Activated CD4-positive, alpha-beta memory T cell treated with anti-CD3 and anti-CD28 coated beads for 36 hours (primary cell): ENCODE measurements at regions not wholly inside any gene's neighbourhood (a gene's known extent, or its start where the extent isn't known, plus 50 kb on each side); places are given as distances from the start of the nearest gene placed in this dataset.
"Not testable (repeated sequence)": the region's sequence is repeated elsewhere in the genome, so short reads cannot be mapped to it uniquely, and the experiment has no call there.

ENCODE experiments used
- CTCF ChIA-PET: fragments of 350-600 bp; sonication (Branson Sonifier 250); formaldehyde crosslinking; loops from one replicate; lab custom pipeline; 2021; ENCODE audit warnings: antibody characterized with exemption, inconsistent platforms; lab: Charles Lee
- POLR2A ChIA-PET: fragments of 350-600 bp; sonication (Branson Sonifier 250); formaldehyde crosslinking; loops from one replicate; lab custom pipeline; 2021; ENCODE audit warnings: antibody characterized with exemption; lab: Charles Lee
- DNase-seq: peaks from one replicate; pipeline ENCODE4 v3.0.0-alpha.2; 2020
- H3K27ac Mint-ChIP-seq: one replicate; pipeline ENCODE4 v1.8.0; 2021; ENCODE audit warnings: mixed read lengths
- H3K27me3 Mint-ChIP-seq: one replicate; pipeline ENCODE4 v1.8.0; 2021; ENCODE audit warnings: mixed read lengths
- H3K36me3 Mint-ChIP-seq: one replicate; pipeline ENCODE4 v1.8.0; 2021; ENCODE audit warnings: mixed read lengths
- H3K4me1 Mint-ChIP-seq: one replicate; pipeline ENCODE4 v1.8.0; 2021; ENCODE audit warnings: low read depth, mixed read lengths
- H3K4me3 Mint-ChIP-seq: one replicate; pipeline ENCODE4 v1.8.0; 2021; ENCODE audit warnings: mild to moderate bottlenecking, mixed read lengths
- H3K9me3 Mint-ChIP-seq: one replicate; pipeline ENCODE4 v1.8.0; 2021; ENCODE audit warnings: mixed read lengths
- intact Hi-C: fragments of 100-400 bp; cut with micrococcal nuclease; formaldehyde crosslinking; loops from one replicate; pipeline ENCODE4 v1.15.1; 2023

DNA sequence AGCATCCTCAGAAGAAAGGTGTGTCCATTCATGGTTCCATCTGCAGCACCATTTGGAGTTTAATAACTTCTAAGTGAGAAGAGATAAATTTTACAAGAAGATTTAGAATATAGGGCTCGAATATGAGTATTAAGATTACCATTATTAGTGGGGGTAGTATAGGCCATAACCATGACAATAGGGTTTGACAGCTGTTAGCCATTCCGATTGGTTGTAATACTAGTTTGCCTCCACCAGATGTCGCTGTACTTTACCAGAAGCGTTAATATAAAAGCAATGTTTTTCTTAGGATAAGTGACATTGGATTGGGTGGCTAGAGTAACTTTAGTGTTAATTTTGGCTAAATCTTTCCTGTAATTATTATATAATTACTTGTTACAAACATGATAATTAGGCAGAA lies 107.5 kb upstream of the SRD5A2 start:
- CTCF ChIA-PET: interaction anchor here (1.0 to 1.2 kb wide), 3 partner anchors 20 to 42 kb away, joined by 3 to 4 read pairs (median 3); no protein-coding TSS in a partner anchor
- H3K4me3 Mint-ChIP-seq: no peak overlapping the region
- intact Hi-C loops: loop anchor here (10.0 kb wide), 1 partner anchor 447 kb away; no protein-coding TSS in a partner anchor
- peaks cover 6% of the 10 kb centered on the region for H3K36me3 Mint-ChIP-seq
- H3K27me3 Mint-ChIP-seq: peaks cover 3% of the 10 kb centered on the region
- POLR2A ChIA-PET: no interaction called here
- no peaks in the 10 kb centered on the region for H3K4me1 Mint-ChIP-seq
- peaks cover 26% of the 10 kb centered on the region for H3K9me3 Mint-ChIP-seq
- no peak for DNase-seq
- no peak overlapping the region for H3K27ac Mint-ChIP-seq

DNA sequence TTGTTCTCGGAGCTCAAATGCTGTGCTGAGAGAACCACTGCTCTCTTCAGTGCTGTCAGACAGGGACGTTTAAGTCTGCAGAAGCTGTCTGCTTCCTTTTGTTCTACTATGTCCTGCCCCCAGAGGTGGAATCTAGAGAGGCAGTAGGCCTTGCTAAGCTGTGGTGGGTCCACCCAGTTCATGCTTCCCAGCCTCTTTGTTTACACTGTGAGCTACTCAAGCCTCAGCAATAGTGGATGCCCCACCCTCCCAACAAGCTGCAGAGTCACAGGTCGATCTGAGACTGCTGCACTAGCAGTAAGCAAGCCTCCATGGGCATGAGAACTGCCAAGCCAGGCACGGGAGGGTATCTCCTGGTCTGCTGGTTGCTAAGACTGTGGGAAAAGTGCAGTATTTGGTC lies 102.8 kb upstream of the SRD5A2 start:
- H3K27ac Mint-ChIP-seq, CTCF ChIA-PET, DNase-seq, H3K4me3 Mint-ChIP-seq, H3K36me3 Mint-ChIP-seq, H3K4me1 Mint-ChIP-seq, H3K27me3 Mint-ChIP-seq: not testable (repeated sequence)
- peaks cover 33% of the 10 kb centered on the region for H3K9me3 Mint-ChIP-seq
- intact Hi-C loops: loop anchor here (10.0 kb wide), 1 partner anchor 451 kb away; no protein-coding TSS in a partner anchor
- POLR2A ChIA-PET: interaction anchor here (0.6 kb wide), 1 partner anchor 635 kb away, joined by 3 read pairs; no protein-coding TSS in a partner anchor

GRCh38 chr2:31675485-31675901 lies 94.8 kb upstream of the SRD5A2 start:
- peaks cover 46% of the 10 kb centered on the region for H3K9me3 Mint-ChIP-seq
- H3K27me3 Mint-ChIP-seq: peaks cover 2% of the 10 kb centered on the region
- no peak overlapping the region for H3K27ac Mint-ChIP-seq
- H3K4me3 Mint-ChIP-seq: no peak overlapping the region
- peaks cover 3% of the 10 kb centered on the region for H3K36me3 Mint-ChIP-seq
- H3K4me1 Mint-ChIP-seq: no peaks in the 10 kb centered on the region
- ChIA-PET POLR2A (no interaction called here), CTCF (no interaction called here)
- intact Hi-C loops: no loop called here
- DNase-seq: no peak

GRCh38 chr2:31674446-31674845 lies 93.7 kb upstream of the SRD5A2 start:
- CTCF ChIA-PET: no interaction called here
- intact Hi-C loops: no loop called here
- no peaks in the 10 kb centered on the region for H3K4me1 Mint-ChIP-seq

GRCh38 chr2:31666878-31667277 lies 86.1 kb upstream of the SRD5A2 start:
- no peak overlapping the region for H3K27ac Mint-ChIP-seq
- ChIA-PET CTCF (interaction anchor here (1.4 kb wide), 1 partner anchor 16 kb away, joined by 4 read pairs; no protein-coding TSS in a partner anchor), POLR2A (no interaction called here)
- no peaks in the 10 kb centered on the region for H3K4me1 Mint-ChIP-seq
- H3K4me3 Mint-ChIP-seq: no peak overlapping the region
- DNase-seq: no peak
- intact Hi-C loops: no loop called here
- no peaks in the 10 kb centered on the region for H3K36me3 Mint-ChIP-seq
- H3K9me3 Mint-ChIP-seq: peaks cover 6% of the 10 kb centered on the region
- H3K27me3 Mint-ChIP-seq: peaks cover 2% of the 10 kb centered on the region

More at GRCh38 chr2:31674446-31674845, 93.7 kb upstream of the SRD5A2 start:
- Mint-ChIP-seq H3K9me3 (peaks cover 39% of the 10 kb centered on the region), H3K27ac (no peak overlapping the region), H3K36me3 (peaks cover 3% of the 10 kb centered on the region), H3K4me3 (no peak overlapping the region), H3K27me3 (peaks cover 2% of the 10 kb centered on the region)
- POLR2A ChIA-PET: no interaction called here
- DNase-seq: no peak

DNA sequence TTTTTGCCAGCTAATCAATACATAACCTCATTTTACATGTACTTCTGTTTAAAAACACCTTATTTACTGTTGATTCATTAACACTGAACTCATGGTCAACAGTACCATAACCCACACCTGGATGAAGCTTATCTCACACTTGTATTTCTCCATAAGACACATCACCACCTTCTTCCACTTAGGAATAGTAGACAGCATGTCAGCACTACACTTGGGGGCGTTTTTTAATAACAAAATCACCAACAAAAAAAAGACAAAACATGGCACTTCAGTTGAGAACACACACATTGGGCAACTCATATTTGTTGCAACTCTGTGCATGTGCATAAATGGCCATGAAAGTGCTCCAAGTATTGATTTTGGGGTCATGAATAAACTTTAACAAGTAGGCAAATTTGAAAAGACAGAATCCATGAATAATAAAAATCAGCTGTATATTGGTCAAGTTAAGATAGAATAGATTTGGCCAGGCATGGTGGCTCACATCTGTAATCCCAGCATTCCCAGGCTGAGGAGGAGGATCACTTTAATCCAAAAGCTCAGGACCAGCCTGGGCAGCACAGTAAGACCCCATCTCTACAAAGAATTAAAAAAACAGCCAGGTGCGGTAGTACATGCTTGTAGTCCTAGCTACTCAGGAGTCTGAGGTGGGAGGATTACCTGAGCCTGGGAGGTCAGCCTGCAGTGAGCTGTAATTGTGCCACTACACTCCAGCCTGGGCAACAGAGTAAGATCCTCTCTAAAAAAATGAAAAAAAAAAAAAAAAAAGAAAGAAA lies 84.4 kb upstream of the SRD5A2 start:
- CTCF ChIA-PET: interaction anchor here (0.7 kb wide), 1 partner anchor 19 kb away, joined by 3 read pairs; no protein-coding TSS in a partner anchor
- Mint-ChIP-seq H3K4me1 (no peaks in the 10 kb centered on the region), H3K36me3 (no peaks in the 10 kb centered on the region), H3K4me3 (no peak overlapping the region), H3K9me3 (no peaks in the 10 kb centered on the region), H3K27me3 (peaks cover 2% of the 10 kb centered on the region), H3K27ac (no peak overlapping the region)
- intact Hi-C loops: no loop called here
- POLR2A ChIA-PET: no interaction called here
- no peak for DNase-seq

DNA sequence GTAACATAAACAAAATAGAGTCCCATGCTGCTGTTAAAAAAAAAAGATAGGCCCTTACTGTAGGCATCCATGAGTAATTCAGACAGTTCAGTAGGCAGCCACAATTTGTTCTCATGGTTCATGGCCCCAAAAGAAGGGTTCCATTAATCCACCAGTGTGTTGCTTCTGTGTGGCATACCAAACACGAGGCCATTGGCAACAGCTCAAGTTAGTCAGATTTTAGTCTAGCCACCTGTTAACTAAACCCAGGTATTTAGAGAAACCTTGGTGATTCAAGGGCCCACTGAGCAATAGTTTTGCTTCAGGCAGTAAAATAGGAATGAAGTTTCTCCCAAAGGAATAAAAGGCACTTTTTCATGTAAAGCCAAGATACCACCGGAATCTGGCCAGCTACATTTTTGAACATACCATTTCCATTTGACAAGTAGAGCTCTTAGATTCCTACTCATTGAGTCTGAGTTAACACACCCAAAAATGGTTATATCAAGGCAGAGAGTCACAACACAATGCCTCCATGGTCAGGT lies 80.1 kb upstream of the SRD5A2 start:
- Mint-ChIP-seq H3K27ac (no peak overlapping the region), H3K4me1 (no peaks in the 10 kb centered on the region), H3K36me3 (no peaks in the 10 kb centered on the region), H3K27me3 (peaks cover 7% of the 10 kb centered on the region), H3K9me3 (no peaks in the 10 kb centered on the region), H3K4me3 (no peak overlapping the region)
- POLR2A ChIA-PET: no interaction called here
- intact Hi-C loops: no loop called here
- CTCF ChIA-PET: no interaction called here
- DNase-seq: no peak

DNA sequence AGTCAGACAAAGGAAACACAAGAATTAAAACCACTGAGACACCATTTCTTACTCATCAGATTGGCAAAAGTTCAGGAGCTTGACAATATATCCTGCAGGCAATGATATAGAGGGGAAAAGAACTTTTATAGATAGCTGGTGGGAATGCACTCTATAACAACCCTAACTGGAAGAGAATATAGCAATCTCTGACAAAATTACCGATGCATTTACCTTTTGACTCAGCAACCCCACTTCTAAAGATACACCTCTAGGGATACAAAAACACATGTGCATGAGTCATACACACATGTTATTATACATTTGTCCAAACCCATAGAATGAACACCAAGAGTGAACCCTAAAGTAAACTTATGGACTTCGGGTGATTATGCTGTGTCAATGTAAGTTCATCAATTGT lies 79.4 kb upstream of the SRD5A2 start:
- intact Hi-C loops: no loop called here
- no peak for DNase-seq
- Mint-ChIP-seq H3K4me3 (no peak overlapping the region), H3K9me3 (no peaks in the 10 kb centered on the region), H3K36me3 (no peaks in the 10 kb centered on the region), H3K27me3 (peaks cover 8% of the 10 kb centered on the region), H3K4me1 (no peaks in the 10 kb centered on the region), H3K27ac (no peak overlapping the region)
- ChIA-PET CTCF (no interaction called here), POLR2A (no interaction called here)

DNA sequence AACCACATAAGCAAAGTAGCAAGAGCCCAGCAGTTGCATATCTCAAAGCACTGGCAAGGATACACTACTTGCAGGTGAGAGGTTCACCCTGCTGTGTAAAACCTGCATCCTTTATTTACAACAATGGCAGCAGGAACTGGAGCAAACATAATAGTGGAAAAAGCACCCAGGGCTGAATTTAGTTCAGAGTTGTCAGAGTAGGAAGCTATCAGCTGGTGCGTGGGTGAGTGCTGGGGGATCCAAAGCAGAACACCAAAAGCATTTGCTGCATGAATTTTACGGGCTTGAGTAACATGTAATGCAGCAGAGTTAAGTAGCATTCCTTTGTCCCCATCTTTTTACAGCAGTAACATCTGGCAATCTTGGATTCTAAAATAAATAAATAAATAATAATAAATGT lies 73.5 kb upstream of the SRD5A2 start:
- ChIA-PET POLR2A (no interaction called here), CTCF (no interaction called here)
- DNase-seq: no peak
- peaks cover 7% of the 10 kb centered on the region for H3K27me3 Mint-ChIP-seq
- H3K27ac Mint-ChIP-seq: no peak overlapping the region
- H3K4me1 Mint-ChIP-seq: no peaks in the 10 kb centered on the region
- intact Hi-C loops: no loop called here
- H3K36me3 Mint-ChIP-seq: no peaks in the 10 kb centered on the region
- no peak overlapping the region for H3K4me3 Mint-ChIP-seq
- H3K9me3 Mint-ChIP-seq: no peaks in the 10 kb centered on the region

- Mint-ChIP-seq H3K4me3 (no peak overlapping the region), H3K27me3 (peaks cover 9% of the 10 kb centered on the region), H3K36me3 (no peaks in the 10 kb centered on the region), H3K27ac (no peak overlapping the region), H3K4me1 (no peaks in the 10 kb centered on the region), H3K9me3 (no peaks in the 10 kb centered on the region)
- CTCF ChIA-PET: no interaction called here
- POLR2A ChIA-PET: no interaction called here
- intact Hi-C loops: no loop called here
- no peak for DNase-seq
Measured at GRCh38 chr2:31651736-31652135, 71.0 kb upstream of the SRD5A2 start.

DNA sequence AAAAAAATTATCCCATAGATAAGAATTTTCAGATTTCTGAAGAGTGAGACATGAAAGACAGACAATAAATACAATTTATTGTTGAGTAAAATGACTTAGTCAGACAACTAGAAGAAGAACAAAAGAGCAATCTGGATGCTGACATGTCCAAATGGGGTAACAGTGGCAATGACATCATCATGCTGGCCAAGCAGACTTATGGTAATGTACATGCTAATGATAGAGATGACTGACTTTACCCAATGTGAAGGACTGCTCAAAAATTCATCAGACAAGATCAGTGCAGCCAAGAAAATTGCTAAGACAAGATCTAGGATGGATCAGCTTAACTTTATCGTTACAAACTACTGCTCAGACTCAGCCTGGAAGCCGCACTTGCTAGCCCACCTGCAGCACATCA lies 70.5 kb upstream of the SRD5A2 start:
- Mint-ChIP-seq H3K9me3 (no peaks in the 10 kb centered on the region), H3K4me3 (no peak overlapping the region), H3K36me3 (no peaks in the 10 kb centered on the region), H3K4me1 (no peaks in the 10 kb centered on the region), H3K27me3 (peaks cover 7% of the 10 kb centered on the region), H3K27ac (no peak overlapping the region)
- no peak for DNase-seq
- CTCF ChIA-PET: interaction anchor here (1.3 kb wide), 1 partner anchor 16 kb away, joined by 4 read pairs; no protein-coding TSS in a partner anchor
- POLR2A ChIA-PET: no interaction called here
- intact Hi-C loops: no loop called here

DNA sequence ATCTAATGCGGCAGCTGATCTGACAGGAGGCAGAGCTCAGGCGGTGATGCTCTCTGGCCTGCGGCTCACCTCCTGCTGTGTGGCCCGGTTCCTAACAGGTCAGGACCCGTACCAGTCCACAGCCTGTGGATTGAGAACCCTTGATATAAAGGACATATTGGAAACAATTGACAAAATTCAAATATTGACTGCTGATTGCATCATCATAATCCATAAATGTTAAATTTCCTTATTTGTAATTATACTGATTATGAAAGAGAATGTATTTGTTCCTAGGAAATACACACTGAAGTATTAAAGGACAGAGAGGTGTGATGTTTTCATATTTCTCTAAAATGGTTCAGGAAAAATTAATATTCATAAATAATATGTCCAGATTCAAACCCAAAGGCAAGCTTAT lies 63.8 kb upstream of the SRD5A2 start:
- ChIA-PET CTCF (no interaction called here), POLR2A (no interaction called here)
- Mint-ChIP-seq H3K4me1 (no peaks in the 10 kb centered on the region), H3K9me3 (no peaks in the 10 kb centered on the region), H3K27ac (no peak overlapping the region), H3K27me3 (peaks cover 16% of the 10 kb centered on the region), H3K36me3 (no peaks in the 10 kb centered on the region), H3K4me3 (no peak overlapping the region)
- intact Hi-C loops: no loop called here
- DNase-seq: no peak
